ENCODE measurements at regions not wholly inside any gene's neighbourhood (a gene's known extent, or its start where the extent isn't known, plus 50 kb on each side); places are given as distances from the start of the nearest gene placed in this dataset.
"Not testable (repeated sequence)": the region's sequence is repeated elsewhere in the genome, so short reads cannot be mapped to it uniquely, and the experiment has no call there.

- Histone ChIP-seq H3K36me3 (ENCODE audit: control insufficient read depth, insufficient read depth, low read length) (no peaks in the 10 kb centered on the region), H3K27me3 (replicated peaks; ENCODE audit: control insufficient read depth, insufficient read depth, low read length) (no peaks in the 10 kb centered on the region), H3K4me3 (replicated peaks; ENCODE audit: low read depth, low read length) (no peak overlapping the region)
- DNase-seq (ENCODE audit: extremely low read depth, insufficient read length) = no peak
- no peak for TF ChIP-seq CTCF (IDR thresholded peaks at IDR 0.05; ENCODE audit: insufficient read depth, low read length, poor library complexity, severe bottlenecking)
Measured at GRCh38 chr18:38756436-38756835, 1190.8 kb upstream of the CELF4 start.

DNA sequence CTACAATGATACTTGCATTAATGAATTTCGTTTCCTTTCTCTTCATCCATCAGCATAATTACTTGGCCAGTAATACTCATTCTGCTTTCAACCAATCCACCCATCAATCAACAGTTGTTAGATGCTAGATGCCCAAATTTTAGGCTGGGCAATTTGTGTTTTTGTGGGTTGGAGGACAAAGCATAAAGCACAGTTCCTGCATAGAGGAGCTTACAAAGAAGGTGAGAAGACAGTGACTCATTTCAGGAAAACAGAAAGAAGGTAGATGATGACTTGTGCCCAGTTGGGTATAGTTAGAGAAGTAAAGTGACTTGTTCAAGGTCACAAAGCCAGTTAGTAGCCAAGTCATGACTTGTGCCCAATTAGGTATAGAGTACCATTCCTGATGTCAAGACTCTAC, 1186.8 kb upstream of the CELF4 start:
- no peak for TF ChIP-seq CTCF (IDR thresholded peaks at IDR 0.05; ENCODE audit: insufficient read depth, low read length, poor library complexity, severe bottlenecking)
- no peaks in the 10 kb centered on the region for H3K36me3 ChIP-seq (ENCODE audit: control insufficient read depth, insufficient read depth, low read length)
- no peak overlapping the region for H3K4me3 ChIP-seq (replicated peaks; ENCODE audit: low read depth, low read length)
- DNase-seq (ENCODE audit: extremely low read depth, insufficient read length) = peak; percentile 22
- H3K27me3 ChIP-seq (replicated peaks; ENCODE audit: control insufficient read depth, insufficient read depth, low read length) = no peaks in the 10 kb centered on the region

GRCh38 chr18:38751898-38752297, 1186.3 kb upstream of the CELF4 start:
- DNase-seq (ENCODE audit: extremely low read depth, insufficient read length) = peak; percentile 37
- no peak for TF ChIP-seq CTCF (IDR thresholded peaks at IDR 0.05; ENCODE audit: insufficient read depth, low read length, poor library complexity, severe bottlenecking)
- Histone ChIP-seq H3K36me3 (ENCODE audit: control insufficient read depth, insufficient read depth, low read length) (no peaks in the 10 kb centered on the region), H3K27me3 (replicated peaks; ENCODE audit: control insufficient read depth, insufficient read depth, low read length) (no peaks in the 10 kb centered on the region), H3K4me3 (replicated peaks; ENCODE audit: low read depth, low read length) (no peak overlapping the region)

GRCh38 chr18:38751211-38751610, 1185.6 kb upstream of the CELF4 start:
- TF ChIP-seq CTCF (IDR thresholded peaks at IDR 0.05; ENCODE audit: insufficient read depth, low read length, poor library complexity, severe bottlenecking) = no peak
- Histone ChIP-seq H3K27me3 (replicated peaks; ENCODE audit: control insufficient read depth, insufficient read depth, low read length) (no peaks in the 10 kb centered on the region), H3K4me3 (replicated peaks; ENCODE audit: low read depth, low read length) (no peak overlapping the region), H3K36me3 (ENCODE audit: control insufficient read depth, insufficient read depth, low read length) (no peaks in the 10 kb centered on the region)
- no peak for DNase-seq (ENCODE audit: extremely low read depth, insufficient read length)

DNA sequence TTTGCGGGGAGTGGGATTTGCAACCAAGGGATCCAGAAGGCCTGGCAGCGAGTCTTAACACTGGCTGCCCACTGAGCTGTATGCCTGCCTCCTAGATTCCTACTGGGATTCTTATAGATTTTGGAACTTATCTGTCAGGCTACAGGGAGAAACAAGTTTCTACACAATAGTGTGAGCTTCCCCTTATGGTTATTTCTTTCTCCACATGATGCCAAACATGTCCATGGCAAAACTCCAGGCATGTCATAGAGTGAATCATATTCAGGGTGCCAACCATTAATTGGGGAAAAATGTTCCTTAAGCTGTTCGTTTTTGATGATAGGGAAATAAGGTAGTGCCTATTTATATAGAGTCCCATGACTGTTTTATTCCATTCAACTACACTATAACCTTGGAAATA, 1185.2 kb upstream of the CELF4 start:
- Histone ChIP-seq H3K36me3 (ENCODE audit: control insufficient read depth, insufficient read depth, low read length) (no peaks in the 10 kb centered on the region), H3K27me3 (replicated peaks; ENCODE audit: control insufficient read depth, insufficient read depth, low read length) (no peaks in the 10 kb centered on the region), H3K4me3 (replicated peaks; ENCODE audit: low read depth, low read length) (no peak overlapping the region)
- no peak for TF ChIP-seq CTCF (IDR thresholded peaks at IDR 0.05; ENCODE audit: insufficient read depth, low read length, poor library complexity, severe bottlenecking)
- DNase-seq (ENCODE audit: extremely low read depth, insufficient read length) = no peak

- no peak for TF ChIP-seq CTCF (IDR thresholded peaks at IDR 0.05; ENCODE audit: insufficient read depth, low read length, poor library complexity, severe bottlenecking)
- no peaks in the 10 kb centered on the region for H3K36me3 ChIP-seq (ENCODE audit: control insufficient read depth, insufficient read depth, low read length)
- H3K27me3 ChIP-seq (replicated peaks; ENCODE audit: control insufficient read depth, insufficient read depth, low read length) = no peaks in the 10 kb centered on the region
Measured at GRCh38 chr18:38747153-38747552, 1181.6 kb upstream of the CELF4 start.

GRCh38 chr18:38720181-38720580, 1154.6 kb upstream of the CELF4 start:
- not testable (repeated sequence) for H3K4me3 ChIP-seq (replicated peaks; ENCODE audit: low read depth, low read length); H3K36me3 ChIP-seq (ENCODE audit: control insufficient read depth, insufficient read depth, low read length); DNase-seq (ENCODE audit: extremely low read depth, insufficient read length); H3K27me3 ChIP-seq (replicated peaks; ENCODE audit: control insufficient read depth, insufficient read depth, low read length)

More at GRCh38 chr18:38747153-38747552, 1181.6 kb upstream of the CELF4 start:
- no peak overlapping the region for H3K4me3 ChIP-seq (replicated peaks; ENCODE audit: low read depth, low read length)
- peak; percentile 29 for DNase-seq (ENCODE audit: extremely low read depth, insufficient read length)

Measured in GM06990 (cell line).